Brain microvascular endothelial cell (primary cell): ENCODE measurements at regions not wholly inside any gene's neighbourhood (a gene's known extent, or its start where the extent isn't known, plus 50 kb on each side); places are given as distances from the start of the nearest gene placed in this dataset.
"Not testable (repeated sequence)": the region's sequence is repeated elsewhere in the genome, so short reads cannot be mapped to it uniquely, and the experiment has no call there.

Experiments used
- DNase-seq: peaks from one replicate; pipeline ENCODE4 v3.0.0-alpha.2; 2020
- H3K27ac ChIP-seq: fragments of 250-450 bp; sonication (Bioruptor Pico); 2 replicates; pipeline ENCODE4 v1.5.1; 2020; ENCODE audit warnings: mild to moderate bottlenecking, moderate library complexity
- H3K27me3 ChIP-seq: fragments of 250-450 bp; sonication (Bioruptor Pico); replicated peaks from 2 replicates; pipeline ENCODE4 v1.5.1; 2020; ENCODE audit warnings: mild to moderate bottlenecking
- H3K36me3 ChIP-seq: fragments of 250-450 bp; sonication (Bioruptor Pico); replicated peaks from 2 replicates; pipeline ENCODE4 v1.5.1; 2020; ENCODE audit warnings: mild to moderate bottlenecking
- H3K4me3 ChIP-seq: 2 replicates; pipeline ENCODE4 v1.5.1; 2011; ENCODE audit warnings: low read depth, mild to moderate bottlenecking, control low read depth, low read length, moderate library complexity
- CTCF ChIP-seq: IDR thresholded peaks from 2 replicates; pipeline ENCODE4 v1.5.1; 2011; ENCODE audit warnings: low read depth, mild to moderate bottlenecking, moderate library complexity, low read length, control low read depth, inconsistent platforms; ENCODE audit errors: missing control alignments
- in situ Hi-C: cut with HindIII; loops from 2 replicates; pipeline ENCODE4 v1.10.0; 2017; ENCODE audit warnings: low sequenced_read_pairs, low pct_ligation_motif_present

GRCh38 chr2:182649316-182649715 is 66.7 kb upstream of the DNAJC10 start:
- TF ChIP-seq CTCF: peak; percentile 75
- H3K27me3 ChIP-seq: no peaks in the 10 kb centered on the region
- in situ Hi-C loops: no loop called here
- DNase-seq: peak; percentile 27
- no peak overlapping the region for H3K27ac ChIP-seq
- no peak overlapping the region for H3K4me3 ChIP-seq
- no peaks in the 10 kb centered on the region for H3K36me3 ChIP-seq

- Histone ChIP-seq H3K4me3 (no peak overlapping the region), H3K27ac (no peak overlapping the region), H3K27me3 (no peaks in the 10 kb centered on the region), H3K36me3 (no peaks in the 10 kb centered on the region)
- DNase-seq: no peak
- in situ Hi-C loops: loop anchor here (25.0 kb wide), 1 partner anchor 463 kb away; no protein-coding TSS in a partner anchor
- peak; percentile 20 for TF ChIP-seq CTCF
Observed at GRCh38 chr2:182650704-182651103, 65.4 kb upstream of the DNAJC10 start.

- in situ Hi-C loops: loop anchor here (25.0 kb wide), 1 partner anchor 465 kb away; no protein-coding TSS in a partner anchor
- no peak overlapping the region for H3K4me3 ChIP-seq
- TF ChIP-seq CTCF: no peak
- no peaks in the 10 kb centered on the region for H3K27me3 ChIP-seq
- DNase-seq: no peak
- H3K36me3 ChIP-seq: no peaks in the 10 kb centered on the region
- no peak overlapping the region for H3K27ac ChIP-seq
Observed at GRCh38 chr2:182652326-182652725, 63.7 kb upstream of the DNAJC10 start.

GRCh38 chr2:182655750-182656149 is 60.3 kb upstream of the DNAJC10 start:
- H3K27ac ChIP-seq: no peak overlapping the region
- H3K27me3 ChIP-seq: no peaks in the 10 kb centered on the region
- H3K4me3 ChIP-seq: no peak overlapping the region
- H3K36me3 ChIP-seq: no peaks in the 10 kb centered on the region
- DNase-seq: no peak
- TF ChIP-seq CTCF: no peak
- in situ Hi-C loops: loop anchor here (25.0 kb wide), 1 partner anchor 468 kb away; no protein-coding TSS in a partner anchor

- TF ChIP-seq CTCF: no peak
- Histone ChIP-seq H3K4me3 (no peak overlapping the region), H3K36me3 (no peaks in the 10 kb centered on the region), H3K27ac (no peak overlapping the region), H3K27me3 (no peaks in the 10 kb centered on the region)
- in situ Hi-C loops: loop anchor here (25.0 kb wide), 1 partner anchor 477 kb away; no protein-coding TSS in a partner anchor
- DNase-seq: no peak
Observed at GRCh38 chr2:182664212-182664611, 51.8 kb upstream of the DNAJC10 start.

GRCh38 chr2:182665500-182665899 is 50.6 kb upstream of the DNAJC10 start:
- not testable (repeated sequence) for DNase-seq
- in situ Hi-C loops: loop anchor here (25.0 kb wide), 1 partner anchor 478 kb away; no protein-coding TSS in a partner anchor

More at GRCh38 chr2:182665500-182665899, 50.6 kb upstream of the DNAJC10 start:
- not testable (repeated sequence) for H3K27me3 ChIP-seq, H3K27ac ChIP-seq, H3K4me3 ChIP-seq, H3K36me3 ChIP-seq
